Kidney epithelial cell (primary cell): ENCODE measurements at regions not wholly inside any gene's neighbourhood (a gene's known extent, or its start where the extent isn't known, plus 50 kb on each side); places are given as distances from the start of the nearest gene placed in this dataset.

Source experiments
- DNase-seq: peaks from one replicate; pipeline ENCODE4 v3.0.0-alpha.2; 2010; ENCODE audit warnings: low read depth
- H3K27me3 ChIP-seq: 2 replicates; pipeline ENCODE4 v1.6.0; 2011; ENCODE audit warnings: low read length; ENCODE audit not compliant: control insufficient read depth, insufficient read depth
- H3K36me3 ChIP-seq: 2 replicates; pipeline ENCODE4 v1.5.1; 2011; ENCODE audit warnings: low read length; ENCODE audit not compliant: control insufficient read depth, insufficient read depth
- H3K4me3 ChIP-seq: 2 replicates; pipeline ENCODE4 v1.5.1; 2011; ENCODE audit warnings: low read depth, mild to moderate bottlenecking, control low read depth, low read length
- CTCF ChIP-seq: IDR thresholded peaks from 2 replicates; pipeline ENCODE4 v1.5.1; 2011; ENCODE audit warnings: mild to moderate bottlenecking, moderate library complexity, low read length, control low read depth, inconsistent platforms; ENCODE audit not compliant: insufficient read depth, poor library complexity, severe bottlenecking

GRCh38 chr11:119865661-119866156 lies 136.7 kb upstream of the NECTIN1 start:
- no peak for DNase-seq
- TF ChIP-seq CTCF: no peak

GRCh38 chr11:119864836-119865235 lies 135.8 kb upstream of the NECTIN1 start:
- no peak for TF ChIP-seq CTCF
- Histone ChIP-seq H3K36me3 (no peaks in the 10 kb centered on the region), H3K4me3 (no peak overlapping the region), H3K27me3 (peaks cover 19% of the 10 kb centered on the region)
- no peak for DNase-seq

More at GRCh38 chr11:119865661-119866156, 136.7 kb upstream of the NECTIN1 start:
- Histone ChIP-seq H3K36me3 (no peaks in the 10 kb centered on the region), H3K27me3 (peaks cover 15% of the 10 kb centered on the region), H3K4me3 (no peak overlapping the region)

- Histone ChIP-seq H3K27me3 (peaks cover 19% of the 10 kb centered on the region), H3K36me3 (no peaks in the 10 kb centered on the region), H3K4me3 (no peak overlapping the region)
- TF ChIP-seq CTCF: no peak
- DNase-seq: no peak
Observed at GRCh38 chr11:119863851-119864601, 135.0 kb upstream of the NECTIN1 start.

- no peak for DNase-seq
- Histone ChIP-seq H3K4me3 (no peak overlapping the region), H3K27me3 (peaks cover 19% of the 10 kb centered on the region), H3K36me3 (no peaks in the 10 kb centered on the region)
- no peak for TF ChIP-seq CTCF
Observed at GRCh38 chr11:119863236-119863635, 134.2 kb upstream of the NECTIN1 start.

- TF ChIP-seq CTCF: no peak
- no peak for DNase-seq
- H3K27me3 ChIP-seq: peaks cover 21% of the 10 kb centered on the region
- H3K36me3 ChIP-seq: no peaks in the 10 kb centered on the region
- no peak overlapping the region for H3K4me3 ChIP-seq
Observed at GRCh38 chr11:119861160-119861559, 132.2 kb upstream of the NECTIN1 start.

- Histone ChIP-seq H3K36me3 (no peaks in the 10 kb centered on the region), H3K4me3 (no peak overlapping the region), H3K27me3 (peaks cover 21% of the 10 kb centered on the region)
- DNase-seq: no peak
- no peak for TF ChIP-seq CTCF
Observed at GRCh38 chr11:119860561-119861094, 131.6 kb upstream of the NECTIN1 start.
